Dendritic cell treated with granulocyte-macrophage colony-stimulating factor and Interleukin-4, amounts not matched to agents 40 ng/mL and 50 ng/mL, for 4 days (primary cell): ENCODE measurements at regions not wholly inside any gene's neighbourhood (a gene's known extent, or its start where the extent isn't known, plus 50 kb on each side); places are given as distances from the start of the nearest gene placed in this dataset.
A peak's percentile ranks its signal among the peaks of the same experiment; 100 is the strongest.

Experiments used
- H3K27ac Mint-ChIP-seq: one replicate; pipeline ENCODE4 v1.8.0; 2022; ENCODE audit warnings: mild to moderate bottlenecking, mixed read lengths
- H3K27me3 Mint-ChIP-seq: one replicate; pipeline ENCODE4 v1.8.0; 2022; ENCODE audit warnings: mild to moderate bottlenecking, mixed read lengths
- H3K36me3 Mint-ChIP-seq: one replicate; pipeline ENCODE4 v1.8.0; 2022; ENCODE audit warnings: low read depth, mixed read lengths
- H3K4me1 Mint-ChIP-seq: one replicate; pipeline ENCODE4 v1.8.0; 2022; ENCODE audit warnings: low read depth, mixed read lengths
- H3K4me3 Mint-ChIP-seq: one replicate; pipeline ENCODE4 v1.8.0; 2022; ENCODE audit warnings: mild to moderate bottlenecking, moderate library complexity, mixed read lengths
- H3K9me3 Mint-ChIP-seq: one replicate; pipeline ENCODE4 v1.8.0; 2022; ENCODE audit warnings: mixed read lengths
- intact Hi-C: fragments of 100-400 bp; cut with micrococcal nuclease; formaldehyde crosslinking; loops from one replicate; pipeline ENCODE4 v1.15.0; 2022

DNA sequence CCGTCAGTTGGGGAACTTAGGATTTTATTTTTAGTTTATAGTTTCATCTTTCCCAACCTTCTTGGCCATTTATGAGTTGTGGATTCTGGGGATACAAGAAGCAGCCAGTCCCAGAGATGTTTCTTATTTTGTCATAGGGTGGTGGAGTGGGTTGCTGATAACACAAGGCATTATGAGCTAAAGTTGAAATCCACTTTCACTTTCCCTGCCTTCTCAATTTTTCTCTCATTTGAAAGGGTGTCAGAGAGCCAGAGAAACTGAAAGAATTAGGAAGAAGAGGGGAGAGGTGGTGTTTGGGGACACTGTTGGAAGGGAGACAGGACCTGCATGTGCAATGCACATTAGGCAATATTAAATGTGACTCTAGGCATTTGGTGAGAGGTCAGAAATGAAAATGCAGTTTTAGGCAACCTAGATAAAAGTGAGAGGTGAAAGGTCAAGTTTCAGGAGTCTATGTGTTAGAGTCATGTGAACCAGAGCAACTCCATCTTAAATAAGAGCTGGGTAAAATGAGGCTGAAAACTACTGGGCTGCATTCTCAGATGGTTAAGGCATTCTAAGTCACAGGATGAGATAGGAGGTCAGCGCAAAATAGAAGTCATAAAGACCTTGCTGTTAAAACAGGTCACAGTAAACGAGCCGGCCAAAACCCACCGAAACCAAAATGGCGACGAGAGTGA lies 71.1 kb upstream of the F3 start:
- peaks cover 1% of the 10 kb centered on the region for H3K27me3 Mint-ChIP-seq
- no peaks in the 10 kb centered on the region for H3K36me3 Mint-ChIP-seq
- no peaks in the 10 kb centered on the region for H3K9me3 Mint-ChIP-seq
- H3K4me3 Mint-ChIP-seq: no peak overlapping the region
- peaks cover 52% of the 10 kb centered on the region for H3K4me1 Mint-ChIP-seq
- no peak overlapping the region for H3K27ac Mint-ChIP-seq
- intact Hi-C loops: loop anchor here (10.0 kb wide), 3 partner anchors 78 to 182 kb away; no protein-coding TSS in a partner anchor

DNA sequence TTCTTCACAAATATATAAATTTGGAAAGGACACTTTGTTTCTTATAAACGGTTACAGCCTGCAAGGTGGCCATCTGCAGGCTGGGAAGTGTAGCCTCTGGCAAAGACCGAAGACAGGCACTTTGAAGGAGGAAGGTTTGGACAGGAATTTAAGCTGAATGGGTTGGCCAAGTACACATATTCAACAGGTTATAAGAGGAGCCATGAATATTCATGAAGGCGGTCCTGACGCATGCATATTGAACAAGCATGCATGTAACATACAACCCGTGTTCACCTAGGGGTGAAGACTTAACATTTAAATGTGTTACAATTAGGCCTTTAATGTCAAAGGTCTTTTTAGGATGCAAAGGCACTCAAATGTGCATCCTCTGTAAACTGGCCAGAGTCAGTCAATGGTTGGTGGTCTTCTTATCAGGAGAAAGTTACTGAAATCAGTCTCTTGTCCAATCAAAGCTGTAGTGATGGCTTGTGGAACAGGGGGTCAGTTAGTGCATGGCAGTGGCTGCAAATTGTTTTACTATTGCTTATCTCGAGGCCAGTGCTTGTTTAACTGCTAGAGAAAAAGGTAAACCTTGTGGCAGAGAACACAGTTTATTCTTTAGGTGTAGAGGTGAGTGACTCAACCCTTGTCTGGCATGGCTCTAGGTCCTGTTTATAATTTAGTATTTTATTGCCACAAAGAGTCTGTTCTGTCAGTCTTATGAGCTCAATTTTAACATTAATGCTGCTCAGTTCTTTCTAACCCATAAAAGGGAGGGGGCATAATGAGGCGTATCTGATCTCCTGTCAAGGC lies 70.3 kb upstream of the F3 start:
- intact Hi-C loops: loop anchor here (10.0 kb wide), 3 partner anchors 77 to 183 kb away; no protein-coding TSS in a partner anchor

DNA sequence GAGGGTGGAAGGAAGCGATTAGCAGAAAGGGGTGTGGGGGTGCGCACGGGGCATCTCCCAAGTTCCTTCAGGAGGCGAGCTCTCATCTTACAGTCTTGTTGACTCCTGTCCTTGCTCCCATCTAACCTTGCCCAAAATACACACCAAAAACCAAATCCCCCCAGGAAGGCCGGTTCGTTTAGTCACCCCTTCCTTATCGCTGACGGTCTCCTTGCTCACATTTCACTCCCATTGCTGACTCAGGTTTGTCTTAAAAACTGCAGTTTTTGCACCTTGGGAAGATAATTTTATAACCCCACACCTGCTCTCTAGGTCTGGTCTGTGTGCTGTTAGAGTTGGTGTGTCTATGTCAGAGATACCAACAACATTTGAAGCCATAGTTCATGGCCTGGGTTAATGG lies 68.1 kb upstream of the F3 start:
- Mint-ChIP-seq H3K27me3 (peaks cover 1% of the 10 kb centered on the region), H3K27ac (no peak overlapping the region), H3K9me3 (no peaks in the 10 kb centered on the region), H3K4me3 (no peak overlapping the region), H3K4me1 (peaks cover 38% of the 10 kb centered on the region), H3K36me3 (no peaks in the 10 kb centered on the region)
- intact Hi-C loops: loop anchor here (10.0 kb wide), 3 partner anchors 75 to 185 kb away; no protein-coding TSS in a partner anchor

More for the DNA sequence above, 70.3 kb upstream of the F3 start:
- peaks cover 1% of the 10 kb centered on the region for H3K27me3 Mint-ChIP-seq
- H3K9me3 Mint-ChIP-seq: no peaks in the 10 kb centered on the region
- peaks cover 50% of the 10 kb centered on the region for H3K4me1 Mint-ChIP-seq
- H3K27ac Mint-ChIP-seq: no peak overlapping the region
- no peaks in the 10 kb centered on the region for H3K36me3 Mint-ChIP-seq
- no peak overlapping the region for H3K4me3 Mint-ChIP-seq

GRCh38 chr1:94608852-94609530 lies 67.4 kb upstream of the F3 start:
- H3K27ac Mint-ChIP-seq: no peak overlapping the region
- H3K4me1 Mint-ChIP-seq: peaks cover 32% of the 10 kb centered on the region
- H3K4me3 Mint-ChIP-seq: no peak overlapping the region
- H3K36me3 Mint-ChIP-seq: no peaks in the 10 kb centered on the region
- peaks cover 1% of the 10 kb centered on the region for H3K27me3 Mint-ChIP-seq
- H3K9me3 Mint-ChIP-seq: no peaks in the 10 kb centered on the region
- intact Hi-C loops: no loop called here

DNA sequence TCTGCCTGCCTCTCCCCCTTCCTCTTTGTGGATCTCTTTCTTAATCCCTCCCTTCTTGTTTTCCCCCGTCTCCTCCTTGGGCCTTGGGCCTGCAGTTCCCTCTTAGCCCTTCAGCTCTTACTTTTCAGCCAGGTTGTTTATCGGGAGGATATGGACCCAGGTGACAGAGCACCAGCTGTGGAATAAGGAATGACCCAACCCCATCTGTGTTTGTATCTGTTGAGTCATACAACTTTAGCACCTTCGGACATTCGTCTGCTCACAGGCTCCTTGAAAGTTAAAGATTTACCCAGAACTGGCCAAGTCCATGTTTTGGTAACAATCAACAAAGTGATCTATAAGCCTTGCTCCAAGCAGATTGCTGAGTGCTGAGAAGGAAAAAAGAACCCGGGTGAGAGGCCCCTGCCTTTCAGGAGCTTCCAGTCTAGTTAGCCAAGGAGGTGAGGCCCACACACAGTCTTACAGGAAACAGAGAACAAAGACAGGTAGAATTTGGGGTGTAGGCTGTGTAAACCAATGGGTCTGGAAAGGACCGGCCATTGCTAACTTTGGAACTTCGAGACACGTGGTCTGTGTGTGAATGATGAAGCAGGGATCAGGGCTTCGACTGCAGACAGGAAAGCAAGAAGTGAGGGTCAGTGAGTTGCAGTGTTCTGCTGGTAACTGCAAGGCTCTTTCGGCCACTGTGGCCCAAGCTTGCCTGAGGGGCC lies 66.7 kb upstream of the F3 start:
- Mint-ChIP-seq H3K4me1 (peaks cover 37% of the 10 kb centered on the region), H3K36me3 (no peaks in the 10 kb centered on the region), H3K27ac (no peak overlapping the region), H3K4me3 (no peak overlapping the region), H3K27me3 (peaks cover 5% of the 10 kb centered on the region), H3K9me3 (no peaks in the 10 kb centered on the region)
- intact Hi-C loops: no loop called here

DNA sequence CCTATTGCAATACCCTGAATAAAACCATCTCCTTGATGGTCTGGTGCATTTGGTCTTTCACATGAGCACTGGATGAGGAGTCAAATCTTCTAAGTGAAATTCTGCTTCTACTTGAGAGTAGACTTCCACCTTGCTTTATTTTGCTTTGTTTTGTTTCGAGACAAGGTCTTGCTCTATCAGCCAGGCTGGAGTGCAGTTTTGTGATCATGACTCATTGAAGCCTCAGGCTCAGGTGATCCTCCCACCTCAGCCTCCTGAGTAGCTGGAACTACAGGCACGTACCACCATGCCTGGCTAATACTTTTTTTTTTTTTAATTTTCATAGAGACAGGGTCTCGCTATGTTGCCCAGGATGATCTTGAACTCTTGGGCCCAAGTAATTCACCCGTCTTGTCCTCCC lies 65.8 kb upstream of the F3 start:
- Mint-ChIP-seq H3K36me3 (no peaks in the 10 kb centered on the region), H3K27me3 (peaks cover 5% of the 10 kb centered on the region), H3K27ac (no peak overlapping the region), H3K4me3 (no peak overlapping the region), H3K4me1 (peaks cover 39% of the 10 kb centered on the region), H3K9me3 (no peaks in the 10 kb centered on the region)
- intact Hi-C loops: no loop called here

DNA sequence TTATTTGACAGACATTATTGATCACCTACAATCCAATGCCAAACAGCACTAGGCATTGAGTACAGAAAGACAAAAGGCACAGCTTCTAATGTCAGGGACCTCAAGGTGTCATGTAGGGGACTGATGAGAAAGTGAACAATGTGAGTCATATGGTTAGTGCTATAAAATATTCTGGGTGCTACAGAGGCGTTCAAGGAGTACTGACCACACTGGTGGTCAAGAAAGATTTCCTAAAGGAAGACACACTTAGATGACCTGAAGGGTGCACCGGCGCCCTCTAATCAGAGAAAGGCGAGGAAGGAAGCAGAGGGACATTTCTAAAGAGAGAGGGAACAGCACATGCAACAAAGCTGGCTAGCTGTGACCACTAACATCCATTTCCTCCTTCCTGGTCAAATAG lies 64.9 kb upstream of the F3 start:
- H3K36me3 Mint-ChIP-seq: no peaks in the 10 kb centered on the region
- peaks cover 47% of the 10 kb centered on the region for H3K4me1 Mint-ChIP-seq
- H3K27me3 Mint-ChIP-seq: peaks cover 6% of the 10 kb centered on the region
- no peak overlapping the region for H3K4me3 Mint-ChIP-seq
- peak overlapping the region; percentile 27 for H3K27ac Mint-ChIP-seq
- no peaks in the 10 kb centered on the region for H3K9me3 Mint-ChIP-seq
- intact Hi-C loops: no loop called here

DNA sequence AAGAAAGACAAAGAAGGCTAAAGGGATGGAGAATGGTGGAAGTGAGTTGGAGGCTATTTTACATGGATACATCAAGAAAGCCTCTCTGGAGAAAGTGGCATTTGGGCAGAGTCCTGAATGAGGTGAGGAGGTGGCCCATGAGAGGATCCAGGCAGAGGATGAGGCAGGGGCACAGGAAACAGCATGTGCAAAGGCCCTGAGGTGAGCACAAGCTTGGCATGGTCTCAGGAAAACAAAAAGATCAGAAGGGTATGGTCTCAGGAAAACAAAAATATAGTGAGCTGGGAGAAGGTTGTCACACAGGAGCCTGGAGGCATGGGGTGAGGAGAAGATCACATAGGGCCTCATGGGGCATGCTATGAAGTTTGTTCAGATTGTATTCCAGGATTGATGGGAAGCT lies 62.1 kb upstream of the F3 start:
- peaks cover 56% of the 10 kb centered on the region for H3K4me1 Mint-ChIP-seq
- H3K36me3 Mint-ChIP-seq: no peaks in the 10 kb centered on the region
- no peaks in the 10 kb centered on the region for H3K9me3 Mint-ChIP-seq
- no peak overlapping the region for H3K27ac Mint-ChIP-seq
- H3K27me3 Mint-ChIP-seq: peaks cover 17% of the 10 kb centered on the region
- H3K4me3 Mint-ChIP-seq: no peak overlapping the region
- intact Hi-C loops: no loop called here

GRCh38 chr1:94602802-94603625 lies 61.5 kb upstream of the F3 start:
- Mint-ChIP-seq H3K36me3 (no peaks in the 10 kb centered on the region), H3K4me3 (no peak overlapping the region), H3K27me3 (peaks cover 17% of the 10 kb centered on the region), H3K4me1 (peaks cover 56% of the 10 kb centered on the region), H3K9me3 (no peaks in the 10 kb centered on the region), H3K27ac (no peak overlapping the region)
- intact Hi-C loops: no loop called here

DNA sequence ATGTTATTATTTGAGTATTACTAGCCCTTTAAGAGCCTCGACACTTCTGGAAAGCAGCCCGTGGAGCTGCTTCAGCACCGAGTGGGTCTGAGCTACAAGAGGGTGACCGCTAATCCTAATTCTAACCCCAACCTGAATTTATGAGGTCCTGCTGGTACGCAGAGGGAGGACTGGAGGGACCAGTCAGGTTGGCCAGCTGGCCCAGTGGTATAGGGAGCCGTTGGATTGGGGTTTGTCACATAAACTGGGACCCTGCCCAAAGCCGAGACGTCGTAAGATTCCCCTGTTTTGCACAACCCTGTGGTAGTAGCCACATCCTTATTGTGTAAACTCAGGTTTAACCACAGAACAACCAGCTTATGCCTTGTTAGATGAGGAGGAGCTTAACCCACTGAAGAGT lies 60.8 kb upstream of the F3 start:
- H3K4me3 Mint-ChIP-seq: peak overlapping the region; percentile 61
- H3K36me3 Mint-ChIP-seq: no peaks in the 10 kb centered on the region
- H3K9me3 Mint-ChIP-seq: no peaks in the 10 kb centered on the region
- H3K27ac Mint-ChIP-seq: peak overlapping the region; percentile 75
- intact Hi-C loops: no loop called here
- peaks cover 16% of the 10 kb centered on the region for H3K27me3 Mint-ChIP-seq
- peaks cover 56% of the 10 kb centered on the region for H3K4me1 Mint-ChIP-seq

DNA sequence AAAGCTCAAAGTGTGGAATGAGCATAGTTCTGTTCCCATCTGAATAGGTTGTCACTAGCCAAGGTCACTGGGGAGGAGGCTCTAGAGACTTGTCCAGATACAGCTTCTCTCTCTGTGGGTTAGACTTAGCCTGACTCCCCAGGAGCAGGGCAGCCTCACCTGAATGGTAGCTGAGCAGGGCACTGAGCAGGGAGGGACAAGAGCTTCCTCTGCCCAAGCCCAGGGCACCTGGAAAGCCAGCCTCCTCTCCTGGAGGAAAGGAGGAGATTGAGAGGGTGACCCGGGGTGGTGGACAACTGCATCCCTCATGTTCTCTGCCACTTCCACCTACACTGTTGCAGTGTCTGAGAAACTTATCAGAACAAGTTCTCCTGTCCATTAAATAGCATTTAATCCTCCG lies 59.0 kb upstream of the F3 start:
- Mint-ChIP-seq H3K36me3 (no peaks in the 10 kb centered on the region), H3K9me3 (no peaks in the 10 kb centered on the region), H3K27me3 (peaks cover 16% of the 10 kb centered on the region), H3K4me3 (no peak overlapping the region), H3K27ac (no peak overlapping the region), H3K4me1 (peaks cover 44% of the 10 kb centered on the region)
- intact Hi-C loops: no loop called here

DNA sequence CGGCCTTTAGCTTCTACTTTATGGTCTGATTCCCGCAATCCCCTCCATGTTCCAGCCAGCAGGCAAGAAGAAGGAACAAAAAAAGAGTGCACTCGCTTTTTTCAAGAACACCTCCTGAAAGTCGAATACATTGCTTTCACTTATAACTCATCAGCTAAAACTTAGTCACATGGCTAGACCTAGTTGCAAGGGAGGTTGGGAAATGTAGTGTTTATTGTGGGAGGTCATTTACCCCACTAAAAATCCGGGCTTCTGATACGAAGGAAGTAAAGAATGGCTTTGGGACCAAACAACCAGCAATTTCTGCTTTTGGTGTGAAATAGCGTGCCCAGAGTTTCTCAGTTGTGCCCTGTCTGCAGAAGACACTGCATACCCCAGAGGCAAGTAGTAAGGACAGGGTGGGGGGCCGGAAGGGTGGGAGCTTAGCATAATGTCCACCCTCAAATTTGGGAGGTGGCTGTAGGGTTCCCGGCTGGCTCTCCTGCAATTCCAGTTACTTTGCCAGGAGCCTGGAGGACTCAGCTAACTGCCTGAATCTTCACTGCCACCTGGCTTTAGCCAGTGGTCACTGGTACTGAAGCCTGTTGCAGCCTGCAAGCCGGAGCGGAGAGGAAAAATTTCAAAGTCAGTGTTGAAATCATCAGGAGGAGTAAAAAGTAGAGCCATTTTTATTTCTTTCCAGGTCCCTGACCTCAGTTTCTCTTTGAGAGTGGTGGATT lies 57.7 kb upstream of the F3 start:
- Mint-ChIP-seq H3K27me3 (peaks cover 16% of the 10 kb centered on the region), H3K36me3 (no peaks in the 10 kb centered on the region), H3K9me3 (no peaks in the 10 kb centered on the region), H3K4me3 (no peak overlapping the region), H3K27ac (no peak overlapping the region), H3K4me1 (peaks cover 44% of the 10 kb centered on the region)
- intact Hi-C loops: no loop called here
